H1 (cell line): ENCODE measurements at regions not wholly inside any gene's neighbourhood (a gene's known extent, or its start where the extent isn't known, plus 50 kb on each side); places are given as distances from the start of the nearest gene placed in this dataset.

ENCODE experiments used
- CTCF ChIA-PET: fragments of 300-600 bp; sonication (Branson Sonifier 250); formaldehyde crosslinking; loops from one replicate; lab custom pipeline; 2021; ENCODE audit not compliant: partially characterized antibody; lab: Charles Lee
- POLR2A ChIA-PET: fragments of 300-600 bp; sonication (Branson Sonifier 250); formaldehyde crosslinking; loops from one replicate; lab custom pipeline; 2021; ENCODE audit warnings: inconsistent platforms; ENCODE audit not compliant: partially characterized antibody; lab: Charles Lee
- DNase-seq, 2 experiments: peaks; one replicate each; pipeline versions ENCODE4 v3.0.0 to v3.0.0-alpha.2; 2010 to 2022; ENCODE audit warnings: low spot score in 2 of 2, low read depth in 1 of 2, mixed read lengths in 1 of 2
- FAIRE-seq: peaks from 2 replicates; lab custom pipeline; 2011; peaks lifted over from hg19 to GRCh38; lab: Jason Lieb, UNC
- H2AFZ ChIP-seq: 2 replicates; pipeline ENCODE4 v1.8.1; 2012; ENCODE audit warnings: low read length, inconsistent platforms
- H2AK5ac ChIP-seq: 2 replicates; pipeline ENCODE4 v1.6.1; 2013; ENCODE audit warnings: low read depth, low read length
- H2BK120ac ChIP-seq: replicated peaks from 2 replicates; pipeline ENCODE3; 2013; ENCODE audit warnings: low read depth, low read length, inconsistent platforms
- H2BK12ac ChIP-seq: 2 replicates; pipeline ENCODE4 v1.6.1; 2013; ENCODE audit warnings: low read depth, low read length
- H2BK15ac ChIP-seq: 2 replicates; pipeline ENCODE4 v1.6.1; 2013; ENCODE audit warnings: low read length
- H2BK20ac ChIP-seq: 2 replicates; pipeline ENCODE4 v1.6.1; 2013; ENCODE audit warnings: low read length
- H2BK5ac ChIP-seq: 2 replicates; pipeline ENCODE4 v1.6.1; 2013; ENCODE audit warnings: low read depth, low read length
- H3K14ac ChIP-seq: 2 replicates; pipeline ENCODE4 v1.6.1; 2013; ENCODE audit warnings: inconsistent platforms; ENCODE audit not compliant: insufficient read length
- H3K18ac ChIP-seq: 2 replicates; pipeline ENCODE4 v1.6.1; 2013; ENCODE audit warnings: low read length; ENCODE audit errors: extremely low read depth
- H3K23ac ChIP-seq: 2 replicates; pipeline ENCODE4 v1.6.1; 2013; ENCODE audit warnings: inconsistent platforms; ENCODE audit not compliant: insufficient read length
- H3K23me2 ChIP-seq: 2 replicates; pipeline ENCODE4 v1.6.1; 2013; ENCODE audit warnings: low read depth, low read length
- H3K27ac ChIP-seq: 2 replicates; pipeline ENCODE4 v1.6.1; 2011; ENCODE audit warnings: low read depth, low read length, inconsistent platforms
- H3K27me3 ChIP-seq, 4 experiments: replicated peaks in 1 of 4; 1 replicate in 1 of 4; 2 replicates in 3 of 4; pipeline versions ENCODE4 v1.6.1 to v1.8.1; 2011 to 2013; ENCODE audit warnings: low read length in 3 of 4, mild to moderate bottlenecking in 3 of 4, inconsistent platforms in 2 of 4, mixed read lengths in 2 of 4, moderate library complexity in 1 of 4; ENCODE audit not compliant: control insufficient read depth in 3 of 4, insufficient read depth in 3 of 4; ENCODE audit errors: extremely low read depth in 1 of 4
- H3K36me3 ChIP-seq, 4 experiments: 2 replicates each; pipeline versions ENCODE4 v1.6.1 to v1.8.1; 2011 to 2013; ENCODE audit warnings: mild to moderate bottlenecking in 4 of 4, low read length in 3 of 4, moderate library complexity in 2 of 4, control low read depth in 1 of 4, inconsistent platforms in 1 of 4; ENCODE audit not compliant: insufficient read depth in 4 of 4, control insufficient read depth in 2 of 4
- H3K4ac ChIP-seq: replicated peaks from 2 replicates; pipeline ENCODE3; 2013; ENCODE audit warnings: low read length, low read depth, mixed read lengths, inconsistent platforms; ENCODE audit not compliant: insufficient read length
- H3K4me1 ChIP-seq, 4 experiments: replicated peaks in 1 of 4; 1 replicate in 1 of 4; 2 replicates in 3 of 4; pipeline versions ENCODE4 v1.6.1 to v1.8.1; 2011 to 2013; ENCODE audit warnings: low read length in 3 of 4, inconsistent platforms in 2 of 4, mixed read lengths in 1 of 4; ENCODE audit not compliant: insufficient read depth in 4 of 4, control insufficient read depth in 3 of 4
- H3K4me2 ChIP-seq, 2 experiments: 2 replicates each; pipeline versions ENCODE4 v1.6.1 to v1.8.1; 2011 to 2013; ENCODE audit warnings: low read depth in 2 of 2, low read length in 2 of 2, control low read depth in 1 of 2, inconsistent platforms in 1 of 2, mild to moderate bottlenecking in 1 of 2; ENCODE audit not compliant: insufficient read depth in 1 of 2
- H3K4me3 ChIP-seq, 4 experiments: fragments of 200-600, 300-600 bp in 1 of 4; sonication (generic), shearing (Covaris generic), sonication (Bioruptor Twin) in 1 of 4; 2 replicates each; pipeline versions ENCODE4 v1.5.1 to v1.8.1; 2011 to 2016; ENCODE audit warnings: low read length in 4 of 4, low read depth in 3 of 4, control low read depth in 2 of 4, inconsistent platforms in 2 of 4, mild to moderate bottlenecking in 2 of 4, mixed read lengths in 1 of 4, moderate library complexity in 1 of 4; ENCODE audit not compliant: insufficient read depth in 2 of 4; ENCODE audit errors: extremely low read depth in 1 of 4
- H3K56ac ChIP-seq: replicated peaks from 2 replicates; pipeline ENCODE3; 2013; ENCODE audit warnings: low read depth, mild to moderate bottlenecking, mixed read lengths, low read length, inconsistent platforms; ENCODE audit not compliant: insufficient read length
- H3K79me1 ChIP-seq: 2 replicates; pipeline ENCODE4 v1.6.1; 2013; ENCODE audit warnings: low read depth, low read length, control low read depth
- H3K79me2 ChIP-seq, 2 experiments: 2 replicates each; pipeline versions ENCODE4 v1.6.1 to v1.8.1; 2012 to 2013; ENCODE audit warnings: low read length in 2 of 2, mild to moderate bottlenecking in 2 of 2, inconsistent platforms in 1 of 2; ENCODE audit not compliant: insufficient read depth in 2 of 2, control insufficient read depth in 1 of 2
- H3K9ac ChIP-seq, 4 experiments: replicated peaks in 1 of 4; 1 replicate in 1 of 4; 2 replicates in 3 of 4; pipeline versions ENCODE4 v1.6.1 to v1.8.1; 2011 to 2013; ENCODE audit warnings: low read depth in 3 of 4, low read length in 3 of 4, control low read depth in 2 of 4, mild to moderate bottlenecking in 2 of 4, moderate library complexity in 2 of 4, inconsistent platforms in 1 of 4; ENCODE audit errors: extremely low read depth in 1 of 4
- H3K9me3 ChIP-seq, 2 experiments: 2 replicates each; pipeline versions ENCODE4 v1.6.1 to v1.8.1; 2012 to 2013; ENCODE audit warnings: mild to moderate bottlenecking in 2 of 2, moderate library complexity in 2 of 2, control low read depth in 1 of 2, inconsistent platforms in 1 of 2, low read depth in 1 of 2, low read length in 1 of 2, mixed read lengths in 1 of 2; ENCODE audit not compliant: insufficient read depth in 2 of 2
- H4K20me1 ChIP-seq, 2 experiments: replicated peaks in 1 of 2; 2 replicates each; pipeline versions ENCODE3 to v1.8.1; 2011 to 2013; ENCODE audit warnings: inconsistent platforms in 2 of 2, low read length in 2 of 2, mild to moderate bottlenecking in 1 of 2; ENCODE audit not compliant: insufficient read depth in 2 of 2, control insufficient read depth in 1 of 2
- H4K5ac ChIP-seq: 2 replicates; pipeline ENCODE4 v1.6.1; 2013; ENCODE audit warnings: low read length, low read depth, mixed read lengths, inconsistent platforms; ENCODE audit not compliant: insufficient read length
- H4K8ac ChIP-seq: 2 replicates; pipeline ENCODE4 v1.8.0; 2013; ENCODE audit warnings: mild to moderate bottlenecking, moderate library complexity, low read length, inconsistent platforms; ENCODE audit not compliant: insufficient read depth; ENCODE audit errors: extremely low read depth
- H4K91ac ChIP-seq: replicated peaks from 2 replicates; pipeline ENCODE3; 2013; ENCODE audit warnings: low read length, mixed read lengths, inconsistent platforms; ENCODE audit not compliant: insufficient read length
- BCL11A ChIP-seq, 2 experiments: IDR thresholded peaks; one replicate each; pipeline ENCODE4 v1.6.1; 2011; ENCODE audit warnings: low read depth in 2 of 2, low read length in 2 of 2, mild to moderate bottlenecking in 2 of 2
- CTBP2 ChIP-seq: IDR thresholded peaks from 2 replicates; pipeline ENCODE4 v1.7.0; 2011; ENCODE audit warnings: borderline replicate concordance, mild to moderate bottlenecking, moderate library complexity, mixed read lengths, low read length; ENCODE audit not compliant: insufficient read depth, insufficient read length
- CTCF ChIP-seq, 3 experiments: IDR thresholded peaks; 1 replicate in 2 of 3; 2 replicates in 1 of 3; pipeline versions ENCODE4 v1.5.1 to v1.6.1; 2011; ENCODE audit warnings: low read length in 3 of 3, mild to moderate bottlenecking in 3 of 3, inconsistent platforms in 2 of 3, low read depth in 1 of 3, moderate library complexity in 1 of 3; ENCODE audit not compliant: insufficient read depth in 1 of 3; ENCODE audit errors: control extremely low read depth in 1 of 3
- E2F6 ChIP-seq: IDR thresholded peaks from 2 replicates; pipeline ENCODE4 v1.6.1; 2012; ENCODE audit warnings: inconsistent platforms
- EGR1 ChIP-seq: IDR thresholded peaks from 2 replicates; pipeline ENCODE4 v1.6.1; 2011; ENCODE audit warnings: low read depth, low read length, borderline replicate concordance
- JUN ChIP-seq: IDR thresholded peaks from 2 replicates; pipeline ENCODE4 v1.6.1; 2011; ENCODE audit warnings: low read depth, mild to moderate bottlenecking, improper control_type of control experiment, low read length
- MAX ChIP-seq: IDR thresholded peaks from 2 replicates; pipeline ENCODE4 v1.6.1; 2012; ENCODE audit warnings: inconsistent platforms
- RNF2 ChIP-seq: fragments of 200-900, 300-1000 bp; sonication (generic); IDR thresholded peaks from 2 replicates; pipeline ENCODE4 v1.7.1; 2016; ENCODE audit warnings: borderline replicate concordance, low read depth, mild to moderate bottlenecking, antibody characterized with exemption, low read length; ENCODE audit not compliant: poor library complexity, severe bottlenecking; ENCODE audit errors: missing control alignments
- SP2 ChIP-seq: IDR thresholded peaks from 2 replicates; pipeline ENCODE4 v1.6.1; 2012; ENCODE audit warnings: mild to moderate bottlenecking, low read length, inconsistent platforms
- SP4 ChIP-seq: IDR thresholded peaks from 2 replicates; pipeline ENCODE4 v1.6.1; 2012; ENCODE audit warnings: low read length, inconsistent platforms
- YY1 ChIP-seq: IDR thresholded peaks from 2 replicates; pipeline ENCODE4 v1.6.1; 2011; ENCODE audit warnings: low read depth, mild to moderate bottlenecking, low read length
- ZNF274 ChIP-seq: IDR thresholded peaks from 2 replicates; pipeline ENCODE4 v1.7.0; 2012; ENCODE audit warnings: low read length, borderline replicate concordance; ENCODE audit errors: extremely low read depth

- H2BK5ac ChIP-seq: no peak overlapping the region
- no peak overlapping the region for H2AFZ ChIP-seq
- H4K20me1 ChIP-seq: no peaks in the 10 kb centered on the region
- H3K36me3 ChIP-seq: no peaks in the 10 kb centered on the region
- no peak overlapping the region for H3K4me2 ChIP-seq
- no peak overlapping the region for H4K91ac ChIP-seq
- no peaks in the 10 kb centered on the region for H3K79me2 ChIP-seq
- no peak overlapping the region for H3K56ac ChIP-seq
- H3K4me3 ChIP-seq: no peak overlapping the region
- H3K4ac ChIP-seq: no peak overlapping the region
- ChIA-PET POLR2A (no interaction called here), CTCF (interaction anchor here (1.2 kb wide), 1 partner anchor 9 kb away, joined by 3 read pairs; no protein-coding TSS in a partner anchor)
- no peak overlapping the region for H2AK5ac ChIP-seq
- H2BK15ac ChIP-seq: no peak overlapping the region
- no peak overlapping the region for H2BK20ac ChIP-seq
- FAIRE-seq (no peak), DNase-seq (no peak)
- H4K8ac ChIP-seq: no peak overlapping the region
- H3K9ac ChIP-seq: no peak overlapping the region
- H3K27ac ChIP-seq: no peak overlapping the region
- no peak overlapping the region for H3K14ac ChIP-seq
- H3K4me1 ChIP-seq: no peaks in the 10 kb centered on the region
- H2BK120ac ChIP-seq: no peak overlapping the region
- H2BK12ac ChIP-seq: no peak overlapping the region
- no peak overlapping the region for H4K5ac ChIP-seq
- H3K23ac ChIP-seq: no peak overlapping the region
- H3K27me3 ChIP-seq: no peaks in the 10 kb centered on the region
- no peaks in the 10 kb centered on the region for H3K9me3 ChIP-seq
- H3K23me2 ChIP-seq: no peaks in the 10 kb centered on the region
- H3K79me1 ChIP-seq: no peaks in the 10 kb centered on the region
- no peak overlapping the region for H3K18ac ChIP-seq
- no peak for TF ChIP-seq YY1
- TF ChIP-seq CTBP2: no peak
- TF ChIP-seq RNF2: no peak
- TF ChIP-seq JUN: no peak
- no peak for TF ChIP-seq ZNF274
- no peak for TF ChIP-seq BCL11A (IDR thresholded peaks at IDR 0.05; ENCODE audit: low read depth in 2 of 2, low read length in 2 of 2)
- TF ChIP-seq MAX: no peak
- TF ChIP-seq SP2: no peak
- no peak for TF ChIP-seq CTCF (IDR thresholded peaks at IDR 0.05; ENCODE audit: control extremely low read depth in 1 of 3, insufficient read depth in 1 of 3, low read depth in 1 of 3, low read length in 3 of 3)
- TF ChIP-seq E2F6: no peak
- no peak for TF ChIP-seq EGR1
- no peak for TF ChIP-seq SP4
Observed at GRCh38 chr11:91970624-91971023, 254.0 kb upstream of the FAT3 start.
